ENCODE measurements at regions not wholly inside any gene's neighbourhood (a gene's known extent, or its start where the extent isn't known, plus 50 kb on each side); places are given as distances from the start of the nearest gene placed in this dataset.

GRCh38 chr5:173670130-173670651 is 53.7 kb upstream of the BOD1 start (continued):
- no peak for TF ChIP-seq CTCFL (IDR thresholded peaks at IDR 0.05; ENCODE audit: borderline replicate concordance, insufficient read depth, low read depth, low read length, poor library complexity, severe bottlenecking)
- TF ChIP-seq ZNF644 (tag; IDR thresholded peaks at IDR 0.05; ENCODE audit: low read depth), result no peak
- TF ChIP-seq ATF3 (IDR thresholded peaks at IDR 0.05), result peak; percentile 65; the same call in 1 of the 2 replicates
- no peak for TF ChIP-seq ATF3 (CRISPR knock-in tag; conservative IDR thresholded peaks at IDR 0.05)
- no peak for TF ChIP-seq SLC30A9 (CRISPR knock-in tag; IDR thresholded peaks at IDR 0.05)
- TF ChIP-seq ZNF175 (CRISPR knock-in tag; IDR thresholded peaks at IDR 0.05; ENCODE audit: low read depth), result peak; percentile 78; the same call in 1 of the 2 replicates
- peak; percentile 37; the same call in 1 of the 2 replicates for TF ChIP-seq CEBPB (tag; IDR thresholded peaks at IDR 0.05)
- TF ChIP-seq PHB (CRISPR knock-in tag; IDR thresholded peaks at IDR 0.05), result no peak
- peak; percentile 32; the same call in 1 of the 2 replicates for TF ChIP-seq RNF2 (IDR thresholded peaks at IDR 0.05)
- TF ChIP-seq EP300 (IDR thresholded peaks at IDR 0.05; ENCODE audit: low read length), result peak; percentile 87
- TF ChIP-seq SPI1 (IDR thresholded peaks at IDR 0.05; ENCODE audit: borderline replicate concordance, low read depth, low read length), result no peak
- TF ChIP-seq USF1 (CRISPR knock-in tag; IDR thresholded peaks at IDR 0.05), result no peak
- TF ChIP-seq FOXP1 (CRISPR knock-in tag; IDR thresholded peaks at IDR 0.05), result no peak
- 0 out of 2 replicates have a peak, but pooled peaks have one; percentile 11 for TF ChIP-seq GABPA (tag; conservative IDR thresholded peaks at IDR 0.05; ENCODE audit: low read depth)
- peak; percentile 70; the same call in 1 of the 2 replicates for TF ChIP-seq ZNF24 (IDR thresholded peaks at IDR 0.05)
- TF ChIP-seq BRD9 (IDR thresholded peaks at IDR 0.05; ENCODE audit: low read depth, partially characterized antibody), result peak; percentile 55
- no peak for TF ChIP-seq E2F3 (CRISPR knock-in tag; IDR thresholded peaks at IDR 0.05)
- peak in 1 of 2 experiments; percentile 27; a peak in 2 of 4 replicates for TF ChIP-seq RAD21 (CRISPR knock-in tag; conservative IDR thresholded peaks at IDR 0.05 in 1 of 2, IDR thresholded peaks at IDR 0.05 in 1 of 2)
- TF ChIP-seq RCOR1 (IDR thresholded peaks at IDR 0.05; ENCODE audit: borderline replicate concordance in 1 of 2, low read depth in 2 of 2, low read length in 2 of 2), result peak in 1 of 2 experiments; percentile 40; a peak in 1 of 4 replicates
- TF ChIP-seq ZNF232 (CRISPR knock-in tag; IDR thresholded peaks at IDR 0.05), result no peak
- TF ChIP-seq ARID3A (IDR thresholded peaks at IDR 0.05; ENCODE audit: borderline replicate concordance, low read depth, low read length), result 0 out of 2 replicates have a peak, but pooled peaks have one; percentile 32
- peak; percentile 55; the same call in 1 of the 2 replicates for TF ChIP-seq LEF1 (IDR thresholded peaks at IDR 0.05)
- peak; percentile 48 for TF ChIP-seq SMAD4 (CRISPR knock-in tag; conservative IDR thresholded peaks at IDR 0.05)
- 0 out of 2 replicates have a peak, but pooled peaks have one; percentile 9 for TF ChIP-seq ZNF79 (CRISPR knock-in tag; IDR thresholded peaks at IDR 0.05; ENCODE audit: low read depth)
- TF ChIP-seq PCBP1 (IDR thresholded peaks at IDR 0.05; ENCODE audit: low read depth, low read length, poor library complexity, severe bottlenecking), result no peak

Data from K562 (cell line).